RPMI7951 (cell line): ENCODE measurements at regions not wholly inside any gene's neighbourhood (a gene's known extent, or its start where the extent isn't known, plus 50 kb on each side); places are given as distances from the start of the nearest gene placed in this dataset.

Experiments
- DNase-seq: peaks from one replicate; pipeline ENCODE4 v3.0.0-alpha.2; 2012; ENCODE audit warnings: low read depth

GRCh38 chr2:481388-481787, 193.5 kb upstream of the ALKAL2 start:
- no peak for DNase-seq

- DNase-seq, result no peak
Observed at GRCh38 chr2:479490-480176, 191.7 kb upstream of the ALKAL2 start.

GRCh38 chr2:479031-479430, 191.1 kb upstream of the ALKAL2 start:
- DNase-seq, result no peak

- DNase-seq, result no peak
Observed at GRCh38 chr2:471560-471959, 183.7 kb upstream of the ALKAL2 start.

GRCh38 chr2:469514-469913, 181.6 kb upstream of the ALKAL2 start:
- no peak for DNase-seq

- no peak for DNase-seq
Observed at GRCh38 chr2:468648-469336, 180.9 kb upstream of the ALKAL2 start.

GRCh38 chr2:467892-468647, 180.2 kb upstream of the ALKAL2 start:
- no peak for DNase-seq

GRCh38 chr2:467543-467891, 179.6 kb upstream of the ALKAL2 start:
- peak; percentile 7 for DNase-seq

- DNase-seq, result no peak
Observed at GRCh38 chr2:467101-467500, 179.2 kb upstream of the ALKAL2 start.

- DNase-seq, result no peak
Observed at GRCh38 chr2:464562-465309, 176.8 kb upstream of the ALKAL2 start.

GRCh38 chr2:460861-461260, 173.0 kb upstream of the ALKAL2 start:
- DNase-seq, result peak; percentile 29

- no peak for DNase-seq
Observed at GRCh38 chr2:459931-460330, 172.0 kb upstream of the ALKAL2 start.

- no peak for DNase-seq
Observed at GRCh38 chr2:458425-458815, 170.5 kb upstream of the ALKAL2 start.

- no peak for DNase-seq
Observed at GRCh38 chr2:457792-458424, 170.0 kb upstream of the ALKAL2 start.

GRCh38 chr2:457262-457661, 169.4 kb upstream of the ALKAL2 start:
- no peak for DNase-seq

- DNase-seq, result no peak
Observed at GRCh38 chr2:455913-456312, 168.0 kb upstream of the ALKAL2 start.

- no peak for DNase-seq
Observed at GRCh38 chr2:455015-455705, 167.3 kb upstream of the ALKAL2 start.

GRCh38 chr2:453132-453531, 165.2 kb upstream of the ALKAL2 start:
- no peak for DNase-seq

GRCh38 chr2:451495-451894, 163.6 kb upstream of the ALKAL2 start:
- no peak for DNase-seq

- DNase-seq, result no peak
Observed at GRCh38 chr2:449246-450067, 161.6 kb upstream of the ALKAL2 start.
